ENCODE measurements at regions not wholly inside any gene's neighbourhood (a gene's known extent, or its start where the extent isn't known, plus 50 kb on each side); places are given as distances from the start of the nearest gene placed in this dataset.
"Not testable (repeated sequence)": the region's sequence is repeated elsewhere in the genome, so short reads cannot be mapped to it uniquely, and the experiment has no call there.

DNA sequence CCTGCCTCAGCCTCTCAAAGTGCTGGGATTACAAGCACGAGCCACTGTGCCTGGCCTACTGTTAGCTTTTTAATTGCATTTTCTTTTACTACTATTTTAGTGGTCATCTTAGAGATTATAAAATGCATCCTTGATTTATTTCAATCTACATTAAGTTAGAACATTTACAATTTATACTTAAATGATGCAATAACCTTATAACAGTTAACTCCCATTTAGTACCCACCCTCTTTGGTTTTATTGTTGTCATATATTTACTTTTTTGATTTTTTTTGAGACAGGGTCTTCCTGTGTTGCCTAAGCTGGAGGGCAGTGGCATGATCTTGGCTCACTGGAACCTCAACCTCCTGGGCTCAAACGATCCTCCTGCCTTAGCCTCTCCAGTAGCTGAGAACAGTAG lies 77.3 kb downstream of the PPCDC start:
- DNase-seq (ENCODE audit: low spot score): no peak

DNA sequence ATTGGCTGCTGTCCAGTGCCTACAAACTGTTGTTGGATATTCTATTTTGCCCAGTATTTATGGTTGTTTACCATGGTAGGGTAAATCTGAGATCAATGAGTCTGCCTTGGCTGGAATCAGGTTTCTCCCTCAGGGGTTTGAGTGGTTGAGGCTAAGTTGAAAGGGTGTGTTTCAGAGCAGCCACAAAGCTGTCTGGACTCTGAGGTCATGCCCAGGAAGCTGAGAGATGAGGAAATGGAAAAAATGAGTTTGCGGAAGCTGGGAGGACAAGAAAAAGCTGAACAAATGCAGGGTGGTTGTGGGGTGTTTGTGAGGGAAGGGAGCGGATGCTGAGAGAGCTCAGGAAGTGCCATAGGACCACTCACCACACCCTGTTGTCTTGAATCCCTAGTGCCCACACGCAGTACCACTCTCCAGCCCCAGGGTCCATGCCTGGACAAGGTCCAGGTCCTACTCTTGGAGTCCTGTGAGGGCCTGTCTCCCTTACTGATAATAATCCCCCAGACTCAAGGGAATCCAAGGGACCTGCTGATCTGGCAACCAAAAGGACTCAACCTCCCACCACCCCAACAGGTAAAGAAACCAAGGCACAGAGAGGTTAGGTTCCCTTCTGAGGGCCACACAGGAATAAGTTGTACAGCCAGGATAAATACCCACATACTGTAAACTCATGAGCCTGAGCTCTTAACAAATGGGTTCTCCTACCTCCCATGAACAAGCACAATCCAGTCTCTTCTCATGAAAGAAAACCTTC lies 81.6 kb downstream of the PPCDC start:
- DNase-seq (ENCODE audit: low spot score): peak; percentile 83

DNA sequence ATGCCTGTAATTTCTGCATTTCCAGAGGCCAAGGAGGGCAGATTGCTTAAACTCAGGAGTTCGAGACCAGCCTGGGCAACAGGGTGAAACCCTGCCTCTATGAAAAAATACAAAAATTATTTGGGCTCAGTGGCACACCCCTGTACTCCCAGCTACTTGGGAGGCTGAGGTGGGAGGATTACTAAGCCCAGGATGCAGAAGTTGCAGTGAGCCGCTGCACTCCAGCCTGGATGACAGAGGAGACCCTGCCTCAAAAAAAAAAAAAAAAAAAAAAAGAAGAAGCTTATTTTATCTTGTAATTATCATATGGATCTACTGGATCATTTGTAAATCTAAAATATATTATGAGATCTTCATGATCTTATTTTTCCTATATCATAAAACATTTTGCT lies 84.1 kb downstream of the PPCDC start:
- no peak for DNase-seq (ENCODE audit: low spot score)

DNA sequence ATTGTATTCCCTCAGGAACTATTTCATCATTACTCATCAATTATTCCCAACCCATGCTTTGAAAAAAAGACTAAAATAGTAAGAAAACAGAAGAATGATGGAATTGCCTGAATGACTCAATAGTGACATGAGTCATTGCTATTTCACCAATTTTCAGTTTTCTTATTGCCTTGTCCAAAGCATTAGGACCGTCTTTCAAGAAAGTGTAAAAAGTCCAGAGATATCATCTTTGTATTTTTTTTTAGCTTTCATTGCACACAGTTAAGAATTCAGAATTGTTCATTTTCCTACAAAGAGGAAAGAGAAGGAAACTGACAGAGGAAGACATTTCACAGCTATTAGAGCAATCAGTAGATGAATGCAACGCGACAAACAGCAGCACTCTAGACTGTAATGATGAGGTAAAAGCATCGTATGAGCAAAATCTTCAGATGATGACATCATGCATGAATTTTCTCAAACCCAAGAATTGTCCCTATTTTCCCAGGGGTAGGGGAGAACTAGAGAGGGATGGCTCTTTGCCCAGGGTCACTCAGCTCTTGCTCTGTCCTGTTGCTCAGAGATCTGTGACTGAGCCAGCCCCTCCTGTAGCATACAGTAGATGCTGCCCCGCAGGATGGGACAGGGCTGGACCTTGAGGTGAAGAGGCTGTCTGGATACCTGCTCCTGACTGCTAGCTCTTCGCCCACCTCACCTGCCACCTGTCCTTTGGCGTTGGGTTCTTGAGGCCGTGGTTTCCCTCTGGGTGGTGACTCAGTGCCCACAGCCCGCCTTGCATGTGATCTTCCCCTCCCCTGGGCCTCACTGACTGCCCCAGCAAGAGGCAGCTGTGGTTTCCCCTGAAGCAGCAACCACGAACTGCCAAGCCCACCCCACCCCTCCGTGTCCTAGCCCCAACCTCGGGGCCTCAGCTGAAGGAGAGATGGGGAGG lies 84.8 kb downstream of the PPCDC start:
- no peak for DNase-seq (ENCODE audit: low spot score)

DNA sequence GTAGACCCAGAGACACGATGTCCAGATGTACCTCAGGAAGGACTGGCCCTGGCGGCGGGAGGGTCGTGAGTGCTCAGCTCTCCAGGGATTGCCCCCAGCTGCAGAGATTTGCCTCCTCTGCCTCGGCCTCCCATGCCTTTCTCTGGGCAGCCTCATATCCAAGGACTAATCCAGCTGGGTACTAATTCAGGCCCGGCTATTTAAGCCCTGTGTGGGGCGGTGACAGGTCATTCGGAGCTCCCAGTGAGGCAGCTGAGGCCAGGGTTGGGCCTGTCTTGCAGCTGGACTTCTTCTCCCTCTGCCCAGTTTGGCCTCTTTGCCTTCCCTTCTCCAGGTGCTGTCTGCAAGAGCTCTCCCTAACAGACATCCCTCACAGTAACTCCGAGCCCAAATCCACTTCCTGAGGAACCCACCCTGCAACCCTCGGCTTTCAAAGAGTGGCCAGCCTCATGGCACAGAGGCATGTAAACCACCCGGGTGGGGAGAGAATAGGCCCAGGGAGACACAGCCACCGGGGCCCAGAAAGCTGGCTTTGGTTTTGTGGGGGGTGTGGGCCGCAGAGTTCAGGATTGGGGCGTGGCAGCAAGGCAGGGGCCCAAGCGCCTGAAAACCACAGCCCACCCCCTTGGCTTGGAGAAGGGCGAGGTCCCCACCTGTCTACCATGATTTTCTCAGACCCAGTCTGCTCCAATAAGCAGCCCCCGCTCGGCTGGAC lies 85.8 kb downstream of the PPCDC start:
- DNase-seq (ENCODE audit: low spot score): no peak

DNA sequence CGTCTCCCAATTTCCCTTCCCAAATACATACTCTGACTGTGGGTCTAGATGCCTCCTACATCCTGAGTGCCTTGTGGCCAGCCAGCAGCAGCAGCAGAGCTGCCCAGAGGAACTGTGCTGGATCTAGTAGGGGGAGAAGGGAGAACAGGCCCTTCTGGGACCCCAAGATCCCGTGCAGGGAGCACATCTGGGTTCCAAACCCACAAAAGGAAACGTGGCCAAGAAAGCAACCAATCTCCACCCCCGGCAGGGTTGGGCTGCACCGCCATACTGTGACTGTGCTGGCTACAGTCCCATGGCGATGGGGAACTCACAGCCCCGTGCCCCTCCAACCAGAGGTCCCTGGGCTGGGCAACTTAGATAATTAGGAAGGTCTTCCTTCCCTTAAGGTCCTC lies 86.3 kb downstream of the PPCDC start:
- DNase-seq (ENCODE audit: low spot score): no peak

DNA sequence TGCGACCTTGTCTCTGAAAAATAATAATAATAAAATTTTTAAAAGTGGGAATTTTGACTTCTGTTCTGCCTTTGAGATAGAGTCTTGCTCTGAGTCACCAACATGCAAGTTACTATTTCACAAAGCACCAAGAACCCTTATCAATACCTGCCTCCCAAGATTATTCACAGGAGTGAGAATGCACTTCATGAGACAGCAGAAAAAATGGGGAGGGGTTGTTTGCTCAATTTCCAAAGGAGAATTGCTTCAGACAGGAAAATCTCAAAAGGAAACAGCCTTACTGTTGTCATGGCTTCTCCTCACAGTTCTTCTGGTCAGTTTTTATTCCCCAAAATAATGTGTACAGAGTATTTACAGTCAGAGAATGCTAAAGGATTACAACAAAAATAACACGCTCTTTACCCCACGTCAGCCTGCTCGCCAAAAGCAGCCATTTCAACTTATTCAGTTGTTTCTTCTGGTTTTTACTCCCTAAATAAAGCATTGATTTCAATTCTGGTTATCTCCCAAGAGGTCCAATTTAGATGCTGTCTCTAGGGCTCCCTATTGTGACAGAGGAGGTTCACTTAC lies 89.0 kb downstream of the PPCDC start:
- no peak for DNase-seq (ENCODE audit: low spot score)

DNA sequence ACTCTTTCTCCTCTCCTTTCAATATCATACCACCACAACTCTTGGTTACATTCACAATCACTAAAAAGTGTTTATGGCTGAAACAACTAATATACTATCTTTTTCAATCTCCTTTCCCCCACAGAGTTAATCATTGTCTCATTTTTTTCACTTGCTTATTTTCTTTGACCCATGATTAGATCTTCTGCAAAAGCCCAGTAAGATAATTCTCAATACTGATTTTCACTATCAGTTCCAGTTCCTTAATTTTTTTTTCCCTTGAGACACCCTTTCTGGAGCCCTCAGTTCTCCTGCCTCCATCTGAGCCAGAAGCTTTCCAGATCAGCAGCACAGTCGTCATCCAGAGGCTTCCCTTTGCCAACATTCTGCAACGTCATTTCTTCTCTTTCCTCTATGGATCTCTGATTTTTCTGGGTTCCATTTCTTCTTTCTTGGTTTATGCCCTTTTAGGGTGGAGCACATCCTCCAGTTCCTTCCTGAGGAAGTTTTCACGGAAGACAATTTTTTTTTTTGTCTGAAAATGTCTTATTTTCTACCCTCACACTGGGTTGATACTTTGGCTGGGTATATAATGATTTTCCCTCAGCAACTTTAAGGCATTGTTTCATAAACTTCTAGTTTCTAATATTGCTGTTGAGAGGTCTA lies 88.7 kb upstream of the C15orf39 start:
- DNase-seq (ENCODE audit: low spot score): peak; percentile 28

DNA sequence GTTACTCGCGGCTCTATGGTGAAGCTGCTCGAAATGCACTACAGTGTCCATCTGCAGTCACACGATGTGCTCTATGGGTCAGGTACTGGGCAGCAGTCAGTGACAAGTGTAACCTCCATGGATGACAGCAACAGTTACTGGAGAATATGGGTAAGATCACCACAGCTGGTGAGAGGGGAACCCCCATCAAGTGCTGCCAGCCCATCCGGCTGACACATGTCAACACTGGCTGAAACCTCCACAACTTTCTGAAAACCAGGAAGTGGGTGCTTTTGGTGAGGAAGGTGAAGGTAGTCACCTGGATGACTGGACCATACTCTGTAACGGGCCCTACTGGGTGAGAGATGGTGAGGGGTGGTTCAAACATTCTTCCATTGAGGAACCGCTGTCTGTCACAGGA lies 87.4 kb upstream of the C15orf39 start:
- DNase-seq (ENCODE audit: low spot score): no peak

DNA sequence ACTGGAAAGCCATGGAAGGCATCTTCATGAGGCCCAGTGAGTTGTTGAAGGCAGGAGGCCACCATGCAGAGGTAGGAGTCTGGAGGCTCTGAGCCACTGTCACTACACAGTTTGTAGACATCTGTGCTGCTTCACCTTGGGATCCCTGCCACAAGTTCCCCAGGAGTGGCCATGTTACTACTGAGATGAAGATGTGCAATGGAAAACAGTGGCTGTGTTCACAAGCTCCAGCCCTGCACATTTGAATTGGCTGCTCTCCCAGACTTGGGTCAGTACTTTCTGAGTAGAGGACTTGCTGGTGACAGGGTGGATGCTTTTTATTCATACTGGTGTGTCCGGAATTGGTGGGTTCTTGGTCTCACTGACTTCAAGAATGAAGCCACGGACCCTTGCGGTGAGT lies 86.9 kb upstream of the C15orf39 start:
- peak; percentile 82 for DNase-seq (ENCODE audit: low spot score)

DNA sequence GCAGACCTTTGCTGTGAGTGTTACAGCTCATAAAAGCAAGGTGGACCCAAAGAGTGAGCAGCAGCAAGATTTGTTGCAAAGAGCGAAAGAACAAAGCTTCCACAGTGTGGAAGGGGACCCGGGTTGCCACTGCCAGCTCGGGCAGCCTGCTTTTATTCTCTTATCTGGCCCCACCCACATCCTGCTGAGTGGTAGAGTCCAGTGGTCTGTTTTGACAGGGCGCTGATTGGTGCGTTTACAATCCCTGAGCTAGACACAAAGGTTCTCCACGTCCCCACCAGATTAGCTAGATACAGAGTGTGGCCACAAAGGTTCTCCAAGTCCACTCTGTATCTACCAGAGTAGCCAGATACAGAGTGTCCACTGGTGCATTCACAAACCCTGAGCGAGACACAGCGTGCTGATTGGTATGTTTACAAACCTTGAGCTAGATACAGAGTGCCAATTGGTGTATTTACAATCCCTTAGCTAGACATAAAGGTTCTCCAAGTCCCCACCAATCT lies 86.2 kb upstream of the C15orf39 start:
- DNase-seq (ENCODE audit: low spot score): not testable (repeated sequence)

DNA sequence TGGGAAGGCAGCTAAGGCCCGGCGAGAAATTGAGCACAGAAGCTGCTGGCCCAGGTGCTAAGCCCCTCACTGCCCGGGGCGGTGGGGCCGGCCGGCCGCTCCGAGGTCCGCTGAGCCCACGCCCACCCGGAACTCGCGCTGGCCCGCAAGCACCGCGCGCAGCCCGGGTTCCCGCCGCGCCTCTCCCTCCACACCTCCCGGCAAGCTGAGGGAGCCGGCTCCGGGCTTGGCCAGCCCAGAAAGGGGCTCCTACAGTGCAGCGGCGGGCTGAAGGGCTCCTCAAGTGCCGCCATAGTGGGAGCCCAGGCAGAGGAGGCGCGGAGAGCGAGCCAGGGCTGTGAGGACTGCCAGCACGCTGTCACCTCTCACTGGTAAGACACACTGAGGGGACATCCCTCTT lies 85.5 kb upstream of the C15orf39 start:
- not testable (repeated sequence) for DNase-seq (ENCODE audit: low spot score)

DNA sequence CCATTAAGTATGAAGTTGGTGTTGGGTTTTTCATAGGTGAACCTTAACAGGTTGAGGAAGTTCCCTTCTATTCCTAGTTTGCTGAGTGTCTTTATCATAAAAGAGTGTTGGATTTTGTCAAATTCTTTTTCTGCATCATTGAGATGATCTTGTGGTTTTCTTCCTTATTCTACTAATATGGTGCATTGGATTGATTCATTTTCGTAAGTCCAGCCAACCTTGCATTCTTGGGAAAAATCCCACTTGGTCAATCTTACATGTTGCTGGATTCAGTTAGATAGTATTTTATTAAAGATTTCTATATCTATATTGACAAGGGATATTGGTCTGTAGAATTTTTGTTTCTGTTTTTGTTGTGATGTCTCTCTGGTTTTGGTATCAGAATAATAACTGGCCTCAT lies 83.7 kb upstream of the C15orf39 start:
- DNase-seq (ENCODE audit: low spot score): no peak

DNA sequence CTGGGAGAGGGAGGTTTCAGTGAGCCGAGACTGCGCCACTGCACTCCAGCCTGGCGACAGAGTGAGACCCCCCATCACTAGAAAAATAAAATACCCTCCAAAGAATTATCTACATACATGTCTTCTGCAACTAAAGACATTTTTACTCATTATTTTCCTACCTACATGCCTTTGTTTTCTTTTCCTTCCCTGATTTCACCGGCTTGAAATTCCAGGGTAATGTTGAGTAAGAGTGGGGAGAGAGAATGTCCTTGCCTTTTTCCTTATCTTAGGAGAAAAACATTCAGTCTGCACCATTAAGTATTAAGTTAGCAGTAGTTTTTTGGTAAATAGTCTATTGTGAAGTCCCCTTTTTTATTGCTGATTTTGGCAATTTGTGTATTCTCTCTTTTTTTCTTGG lies 82.4 kb upstream of the C15orf39 start:
- not testable (repeated sequence) for DNase-seq (ENCODE audit: low spot score)

DNA sequence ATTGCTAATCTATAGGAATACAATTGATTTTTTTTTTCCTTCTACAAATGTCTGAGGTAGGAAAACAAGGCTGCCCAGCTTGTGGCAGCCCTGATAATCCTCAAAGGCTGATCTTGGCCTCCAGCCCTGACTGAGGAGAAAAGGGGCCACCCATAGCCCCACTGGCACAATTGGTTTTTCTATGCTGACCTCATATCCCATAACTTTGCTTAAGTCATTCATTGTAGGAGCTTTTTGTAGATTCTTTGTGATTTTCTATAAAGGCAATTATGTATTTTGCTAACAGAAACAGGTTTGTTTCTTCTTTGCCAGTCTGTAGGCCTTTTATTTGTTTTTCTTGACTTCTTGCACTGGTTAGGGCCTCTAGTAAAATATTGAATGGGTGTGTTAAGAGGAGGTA lies 80.2 kb upstream of the C15orf39 start:
- no peak for DNase-seq (ENCODE audit: low spot score)

DNA sequence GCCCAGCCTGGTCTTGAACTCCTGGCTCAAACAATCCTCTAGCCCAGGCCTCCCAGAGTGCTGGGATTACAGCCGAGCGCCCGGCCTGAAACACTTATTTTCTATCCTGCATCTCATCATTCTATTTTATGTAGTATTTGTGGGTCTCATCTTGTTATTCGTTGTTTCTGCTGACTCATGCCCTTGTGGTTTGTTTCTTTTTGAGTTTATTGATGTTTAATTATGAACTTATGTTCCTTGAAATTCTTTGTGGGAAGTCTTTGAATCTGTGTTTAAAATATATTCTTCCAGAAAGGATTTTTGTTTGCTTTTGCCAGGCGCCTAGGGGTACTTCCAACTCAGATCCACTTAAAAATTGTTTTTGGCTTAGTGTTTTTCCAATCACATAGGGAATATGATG lies 78.3 kb upstream of the C15orf39 start:
- no peak for DNase-seq (ENCODE audit: low spot score)

DNA sequence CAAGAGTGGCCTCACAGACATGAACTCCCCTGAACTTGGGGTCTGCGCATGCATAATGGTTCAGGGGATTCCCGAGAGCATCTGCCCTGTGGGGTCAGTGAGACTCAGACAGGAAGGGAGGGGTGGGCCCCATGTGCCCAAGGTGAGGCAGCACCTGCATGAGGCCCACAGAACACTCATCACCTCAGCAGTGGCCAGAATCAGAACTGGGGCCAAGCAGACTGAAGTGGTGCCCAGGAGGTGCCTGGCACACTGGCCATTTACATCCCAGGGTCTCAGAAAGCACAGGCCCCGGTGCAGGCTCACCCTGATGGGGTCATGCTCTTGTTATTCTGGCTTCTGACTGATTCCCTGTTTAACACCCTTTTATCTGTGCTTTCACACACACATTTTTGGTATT lies 77.4 kb upstream of the C15orf39 start:
- not testable (repeated sequence) for DNase-seq (ENCODE audit: low spot score)

DNA sequence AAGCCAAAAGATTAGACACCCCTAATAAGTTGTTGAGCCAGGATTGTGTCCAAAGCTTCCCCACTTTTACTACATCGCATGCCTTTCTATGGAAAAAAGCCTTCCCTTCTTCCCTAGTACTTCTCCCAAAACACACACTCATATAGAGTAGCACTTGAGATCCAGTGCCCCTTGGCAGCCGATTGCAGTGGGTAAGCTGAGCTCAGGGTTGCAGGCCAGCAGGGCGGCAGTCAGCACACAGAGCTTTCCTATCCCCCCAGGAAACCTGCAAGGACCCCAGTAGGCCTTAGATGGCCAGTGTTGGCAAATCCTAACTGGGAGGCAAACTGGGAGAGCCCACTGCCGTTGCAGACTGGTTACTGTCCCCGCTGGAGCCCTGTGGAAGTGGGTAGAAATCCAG lies 75.7 kb upstream of the C15orf39 start:
- no peak for DNase-seq (ENCODE audit: low spot score)

DNA sequence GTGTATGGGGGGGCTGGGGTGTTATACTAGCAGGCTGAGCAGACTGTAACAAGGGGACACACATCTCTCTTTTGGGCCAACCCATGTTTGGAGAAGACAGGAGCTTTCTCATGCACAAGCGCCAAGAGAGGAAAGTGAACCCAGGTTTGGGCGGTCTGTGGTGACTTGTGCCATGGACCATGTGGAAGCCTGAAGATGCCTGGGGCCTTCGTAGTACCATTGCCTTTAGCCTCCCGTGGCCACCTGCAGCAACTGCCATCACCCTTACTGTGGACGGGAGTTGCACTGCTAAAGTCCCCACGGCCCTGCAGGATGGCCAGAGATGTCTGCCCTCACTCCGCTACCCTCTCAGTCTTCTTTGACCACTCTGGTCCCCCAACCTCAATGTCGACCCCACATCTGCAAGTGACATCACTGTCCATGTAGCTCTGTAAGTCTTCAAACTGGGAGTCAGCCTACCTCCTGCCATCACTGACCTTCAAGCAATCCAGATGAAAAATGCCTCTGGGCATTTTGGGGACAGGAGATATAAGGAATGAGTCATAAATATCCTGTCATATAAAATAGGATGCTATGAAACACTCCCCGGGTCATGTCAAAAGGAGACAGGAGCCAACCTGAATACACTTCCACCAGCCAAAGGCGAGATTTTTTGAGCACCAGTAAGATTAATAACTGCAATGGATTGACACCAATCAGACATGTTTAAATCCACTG lies 74.7 kb upstream of the C15orf39 start:
- no peak for DNase-seq (ENCODE audit: low spot score)

DNA sequence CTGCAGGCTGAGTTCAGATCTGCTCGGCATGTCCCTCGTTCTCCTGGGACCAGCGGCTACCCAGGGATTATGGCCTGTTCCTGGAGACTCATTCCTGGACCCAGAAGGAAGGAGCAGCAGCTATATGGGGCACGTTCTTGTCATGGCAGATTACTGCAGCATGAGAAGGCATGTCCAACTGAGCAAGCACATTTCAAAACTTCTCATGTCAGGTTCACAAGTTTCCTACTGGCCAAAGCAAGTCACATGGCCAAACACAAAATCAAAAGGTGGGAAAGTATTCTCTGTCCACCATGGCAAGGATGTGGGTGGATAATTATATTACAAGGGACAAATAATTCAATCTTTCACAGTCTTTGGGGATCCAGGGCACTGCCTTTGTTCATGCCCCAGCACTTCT lies 71.9 kb upstream of the C15orf39 start:
- DNase-seq (ENCODE audit: low spot score): no peak

DNA sequence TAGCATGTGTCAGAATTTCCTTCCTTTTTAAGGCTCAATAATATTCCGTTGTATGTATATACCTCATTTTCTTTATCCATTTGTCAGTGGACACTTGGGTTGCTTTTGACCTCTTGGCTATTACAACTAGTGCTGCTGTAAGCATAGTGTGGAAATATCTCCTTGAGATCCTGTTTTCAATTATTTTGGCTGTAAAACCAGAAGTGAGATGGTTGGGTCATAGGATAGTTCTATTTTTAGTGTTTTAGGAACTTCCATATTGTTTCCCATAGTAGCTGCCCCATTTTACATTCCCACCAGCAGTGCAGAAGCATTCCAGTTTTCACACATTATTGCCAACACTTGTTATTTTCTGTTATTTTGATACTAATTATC lies 70.4 kb upstream of the C15orf39 start:
- DNase-seq (ENCODE audit: low spot score): peak; percentile 75

Data from pons (tissue), 1 donor.